CD4-positive, alpha-beta T cell treated with Interleukin-4 for 1 hour (primary cell): ENCODE measurements at regions not wholly inside any gene's neighbourhood (a gene's known extent, or its start where the extent isn't known, plus 50 kb on each side); places are given as distances from the start of the nearest gene placed in this dataset.
"Not testable (repeated sequence)": the region's sequence is repeated elsewhere in the genome, so short reads cannot be mapped to it uniquely, and the experiment has no call there.

Experiments
- DNase-seq, 2 donors: peaks; one replicate each; pipeline ENCODE4 v3.0.0-alpha.2; 2020 to 2022

DNA sequence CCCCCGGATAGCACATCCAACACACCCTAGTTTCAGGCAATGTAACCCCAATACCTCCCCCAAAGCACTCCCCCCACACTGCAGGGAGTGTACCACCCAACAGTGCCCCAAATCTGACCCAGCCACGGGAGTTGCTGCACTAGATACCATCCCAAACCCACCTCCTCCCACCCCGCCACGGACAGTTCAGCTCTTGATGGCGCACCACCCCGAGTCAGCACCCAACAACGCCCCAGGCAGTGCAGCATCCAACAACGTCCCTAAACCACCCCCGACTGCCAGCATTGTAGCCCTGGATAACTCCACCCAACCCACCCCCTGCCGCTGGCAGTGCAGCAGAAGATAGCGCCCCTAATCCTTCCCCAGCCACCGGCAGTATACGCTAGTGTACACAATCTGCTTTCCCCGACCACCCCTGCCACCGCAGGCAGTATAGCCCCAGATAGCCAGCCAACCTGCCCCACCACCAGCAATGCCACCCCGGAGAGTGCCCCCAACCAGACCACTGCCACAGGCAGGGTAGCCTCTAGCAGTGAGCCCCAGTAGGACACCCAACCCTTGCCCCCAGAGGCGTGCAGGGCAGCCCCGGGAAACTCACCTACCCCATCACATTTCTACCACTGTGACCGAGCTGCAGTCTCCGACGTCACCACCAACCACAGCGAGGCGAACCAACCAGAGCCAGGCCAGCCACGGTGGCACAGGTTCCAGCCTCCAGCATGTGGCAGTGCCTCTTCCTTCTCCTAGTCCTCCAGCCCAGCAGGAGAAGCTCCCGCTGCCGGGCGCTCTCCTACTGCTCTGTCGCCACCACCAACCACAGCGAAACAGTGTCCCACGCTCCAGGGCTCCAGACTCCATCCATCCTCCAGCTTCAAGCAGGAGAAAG, 178.1 kb downstream of the POTEB3 start:
- no peak for DNase-seq

DNA sequence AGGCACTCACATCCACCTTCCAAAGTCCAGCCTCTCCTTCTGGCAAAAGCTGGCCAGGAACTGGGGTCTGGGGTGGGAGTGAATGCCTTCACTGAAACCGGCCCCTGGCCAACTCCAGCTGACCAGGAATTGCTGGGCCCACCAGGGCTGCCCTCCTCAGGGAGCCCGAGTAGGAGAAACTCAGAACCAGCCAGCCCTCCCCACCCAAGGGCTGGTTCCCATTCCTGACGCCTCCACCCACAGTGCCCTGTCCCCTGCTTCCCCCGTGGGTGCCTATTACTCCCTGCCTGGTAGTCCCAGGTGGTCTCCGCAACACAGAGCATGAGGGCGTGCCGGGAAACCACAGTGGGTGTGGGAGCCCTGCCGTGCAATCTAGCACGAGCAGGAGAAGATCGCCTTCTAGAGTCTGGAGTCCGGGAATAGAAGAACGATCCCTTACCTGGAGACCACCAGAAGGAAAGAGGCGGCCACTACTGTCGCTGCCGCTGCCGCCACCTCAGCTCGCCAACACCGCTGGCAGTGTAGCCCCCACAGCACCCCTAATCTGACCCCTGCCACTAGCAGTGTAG, 178.8 kb downstream of the POTEB3 start:
- DNase-seq = no peak

DNA sequence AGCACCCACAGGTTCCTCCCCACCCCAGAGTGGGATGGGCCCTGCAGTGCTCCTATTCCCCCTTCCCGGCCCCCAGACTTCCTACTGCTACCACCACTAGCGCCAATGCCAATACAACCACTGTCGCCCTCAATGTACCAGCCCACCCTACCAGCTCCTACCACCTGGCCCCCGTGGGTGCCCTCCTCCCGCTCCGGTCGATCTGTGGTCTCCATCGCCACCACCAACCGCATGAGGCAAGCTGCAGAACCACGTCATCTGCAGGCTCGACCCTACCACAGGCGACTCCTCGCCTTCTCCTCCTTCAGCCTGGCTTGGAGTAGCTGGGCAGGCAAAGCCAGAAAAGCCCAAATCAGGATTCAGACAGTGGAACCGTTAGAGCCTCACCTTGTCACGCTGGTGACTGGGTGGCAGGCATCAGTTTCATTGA, 179.3 kb downstream of the POTEB3 start:
- DNase-seq = no peak

DNA sequence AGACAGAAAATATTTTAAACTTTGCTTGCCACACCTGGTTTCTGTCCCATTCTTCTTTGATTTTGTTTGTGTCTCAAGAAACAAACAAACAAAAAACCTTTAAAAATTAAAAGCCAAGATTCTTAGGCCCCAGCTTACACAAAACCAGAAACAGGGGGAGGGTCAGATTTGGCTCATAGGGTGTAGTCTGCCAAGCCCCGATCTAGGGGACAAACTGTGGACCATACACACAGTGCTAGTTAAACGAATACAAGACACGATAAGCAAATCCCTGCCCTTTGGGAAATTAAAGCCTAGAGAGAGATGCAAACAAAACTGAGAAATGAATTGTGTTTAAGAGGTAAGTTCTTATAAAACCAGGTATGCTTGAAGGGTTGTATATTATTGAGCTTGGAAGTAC, 181.7 kb downstream of the POTEB3 start:
- DNase-seq = not testable (repeated sequence)

DNA sequence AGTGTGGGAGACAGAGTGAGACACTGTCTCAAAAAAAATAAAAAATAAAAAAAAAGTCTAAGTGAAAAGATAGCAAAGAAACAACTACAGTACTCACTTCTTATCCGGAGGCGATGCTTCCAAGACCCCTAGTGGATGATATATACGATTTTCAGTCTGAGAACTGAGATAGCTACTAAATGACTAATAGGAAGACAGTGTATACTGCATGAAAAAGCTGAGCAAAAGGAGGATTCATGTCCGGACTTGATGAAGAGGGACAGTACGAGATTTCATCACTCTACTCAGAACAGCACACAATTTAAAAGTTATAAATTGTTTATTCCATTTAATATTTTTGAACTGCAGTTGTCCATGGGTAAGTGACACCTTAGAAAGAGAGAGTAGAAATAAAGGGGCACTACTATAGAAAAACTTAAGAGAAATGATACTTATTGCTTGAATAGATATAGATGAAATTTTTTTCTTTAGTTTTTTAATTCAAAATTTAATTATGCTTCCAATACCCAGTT, 190.7 kb downstream of the POTEB3 start:
- not testable (repeated sequence) for DNase-seq
